GM23248 (cell line): ENCODE measurements at regions not wholly inside any gene's neighbourhood (a gene's known extent, or its start where the extent isn't known, plus 50 kb on each side); places are given as distances from the start of the nearest gene placed in this dataset.

Source experiments
- EZH2 ChIP-seq: fragments of 200-600 bp; sonication (generic); IDR thresholded peaks from 2 replicates; pipeline ENCODE4 v1.6.1; 2018; ENCODE audit warnings: antibody characterized with exemption, mild to moderate bottlenecking; ENCODE audit not compliant: insufficient read depth, poor library complexity, severe bottlenecking
- EZH2phosphoT487 ChIP-seq: fragments of 200-600 bp; sonication (generic); IDR thresholded peaks from 2 replicates; pipeline ENCODE4 v1.6.1; 2018; ENCODE audit warnings: antibody characterized with exemption, moderate library complexity, mild to moderate bottlenecking, low read depth; ENCODE audit not compliant: insufficient read depth

GRCh38 chr9:88742905-88743304, 207.9 kb downstream of the NXNL2 start:
- TF ChIP-seq EZH2, result no peak
- TF ChIP-seq EZH2phosphoT487, result no peak
